Breast epithelium (tissue), 4 donors: ENCODE measurements at regions not wholly inside any gene's neighbourhood (a gene's known extent, or its start where the extent isn't known, plus 50 kb on each side); places are given as distances from the start of the nearest gene placed in this dataset.

Source experiments
- DNase-seq, 2 donors: peaks; one replicate each; pipeline ENCODE4 v3.0.0-alpha.2; 2019; ENCODE audit warnings: low spot score in 2 of 2
- H3K27ac ChIP-seq, 2 donors: fragments of 200-600 bp; sonication (generic) in 1 of 2; one replicate each; pipeline ENCODE4 v1.5.1; 2016 to 2019; ENCODE audit warnings: mild to moderate bottlenecking in 1 of 2
- H3K27me3 ChIP-seq, 2 donors: fragments of 200-600 bp; sonication (generic) in 1 of 2; one replicate each; pipeline versions ENCODE4 v1.5.1 to v1.6.0; 2017 to 2019; ENCODE audit warnings: control low read depth in 1 of 2, mild to moderate bottlenecking in 1 of 2
- H3K36me3 ChIP-seq: fragments of 200-600 bp; one replicate; pipeline ENCODE4 v1.5.1; 2019
- H3K4me1 ChIP-seq, 2 donors: fragments of 200-600 bp; sonication (generic); one replicate each; pipeline ENCODE4 v1.5.1; 2016 to 2019; ENCODE audit warnings: control low read depth in 1 of 2
- H3K4me3 ChIP-seq, 3 donors: fragments of 200-600 bp; sonication (generic); 1 replicate in 2 of 3; 2 replicates in 1 of 3; pipeline ENCODE4 v1.5.1; 2016 to 2019; ENCODE audit warnings: mild to moderate bottlenecking in 3 of 3, moderate library complexity in 2 of 3
- H3K9me3 ChIP-seq, 2 donors: fragments of 200-600 bp; sonication (generic) in 1 of 2; one replicate each; pipeline ENCODE4 v1.5.1; 2016 to 2019; ENCODE audit warnings: control low read depth in 1 of 2
- CTCF ChIP-seq, 3 donors: fragments of 450-650 bp; IDR thresholded peaks; one replicate each; pipeline ENCODE4 v1.5.1; 2016 to 2017; ENCODE audit warnings: antibody characterized with exemption in 3 of 3, mild to moderate bottlenecking in 3 of 3, moderate library complexity in 3 of 3
- POLR2A ChIP-seq: fragments of 450-650 bp; IDR thresholded peaks from one replicate; pipeline ENCODE4 v1.6.1; 2016; ENCODE audit warnings: antibody characterized with exemption, mild to moderate bottlenecking, moderate library complexity
- POLR2AphosphoS5 ChIP-seq, 3 donors: sonication (generic); formaldehyde crosslinking; IDR thresholded peaks; one replicate each; pipeline ENCODE4 v1.6.1; 2017; ENCODE audit warnings: antibody characterized with exemption in 3 of 3
- intact Hi-C: fragments of 100-400 bp; cut with DNase I; formaldehyde crosslinking; loops from one replicate; pipeline ENCODE4 v1.15.1; 2023; ENCODE audit warnings: low total_unique reads

GRCh38 chr18:73669297-73669696, 478.3 kb downstream of the FBXO15 start:
- no peak for DNase-seq
- H3K9me3 ChIP-seq = no peaks in the 10 kb centered on the region
- no peak for TF ChIP-seq POLR2A
- no peak for TF ChIP-seq POLR2AphosphoS5 (IDR thresholded peaks at IDR 0.05)
- TF ChIP-seq CTCF (IDR thresholded peaks at IDR 0.05) = no peak
- no peaks in the 10 kb centered on the region for H3K4me1 ChIP-seq
- no peaks in the 10 kb centered on the region for H3K36me3 ChIP-seq
- no peak overlapping the region for H3K27ac ChIP-seq
- intact Hi-C loops = no loop called here
- H3K4me3 ChIP-seq = no peak overlapping the region
- no peaks in the 10 kb centered on the region for H3K27me3 ChIP-seq

- intact Hi-C loops = no loop called here
- Histone ChIP-seq H3K9me3 (no peaks in the 10 kb centered on the region), H3K27me3 (no peaks in the 10 kb centered on the region), H3K4me1 (no peaks in the 10 kb centered on the region), H3K27ac (no peak overlapping the region), H3K4me3 (no peak overlapping the region), H3K36me3 (no peaks in the 10 kb centered on the region)
- TF ChIP-seq CTCF (IDR thresholded peaks at IDR 0.05) (no peak), POLR2A (no peak), POLR2AphosphoS5 (IDR thresholded peaks at IDR 0.05) (no peak)
- DNase-seq = no peak
Observed at GRCh38 chr18:73668051-73668450, 479.6 kb downstream of the FBXO15 start.

- Histone ChIP-seq H3K4me3 (no peak overlapping the region), H3K27ac (no peak overlapping the region), H3K27me3 (no peaks in the 10 kb centered on the region), H3K36me3 (no peaks in the 10 kb centered on the region), H3K4me1 (no peaks in the 10 kb centered on the region), H3K9me3 (no peaks in the 10 kb centered on the region)
- intact Hi-C loops = no loop called here
- no peak for DNase-seq
- TF ChIP-seq CTCF (IDR thresholded peaks at IDR 0.05) = no peak
- no peak for TF ChIP-seq POLR2A
- TF ChIP-seq POLR2AphosphoS5 (IDR thresholded peaks at IDR 0.05) = no peak
Observed at GRCh38 chr18:73666772-73667171, 480.9 kb downstream of the FBXO15 start.

- intact Hi-C loops = no loop called here
- Histone ChIP-seq H3K4me1 (no peaks in the 10 kb centered on the region), H3K9me3 (no peaks in the 10 kb centered on the region), H3K36me3 (no peaks in the 10 kb centered on the region), H3K27me3 (no peaks in the 10 kb centered on the region), H3K4me3 (no peak overlapping the region), H3K27ac (no peak overlapping the region)
- TF ChIP-seq POLR2A (no peak), POLR2AphosphoS5 (IDR thresholded peaks at IDR 0.05) (no peak), CTCF (IDR thresholded peaks at IDR 0.05) (no peak)
- DNase-seq = no peak
Observed at GRCh38 chr18:73664896-73665295, 482.7 kb downstream of the FBXO15 start.

- H3K4me3 ChIP-seq = no peak overlapping the region
- no peaks in the 10 kb centered on the region for H3K27me3 ChIP-seq
- H3K27ac ChIP-seq = no peak overlapping the region
- no peaks in the 10 kb centered on the region for H3K4me1 ChIP-seq
- DNase-seq = no peak
- intact Hi-C loops = no loop called here
- no peaks in the 10 kb centered on the region for H3K9me3 ChIP-seq
- TF ChIP-seq CTCF (IDR thresholded peaks at IDR 0.05) = no peak
- TF ChIP-seq POLR2A = no peak
- TF ChIP-seq POLR2AphosphoS5 (IDR thresholded peaks at IDR 0.05) = no peak
- H3K36me3 ChIP-seq = no peaks in the 10 kb centered on the region
Observed at GRCh38 chr18:73663581-73663980, 484.1 kb downstream of the FBXO15 start.
